ENCODE measurements at regions not wholly inside any gene's neighbourhood (a gene's known extent, or its start where the extent isn't known, plus 50 kb on each side); places are given as distances from the start of the nearest gene placed in this dataset.

- no peak for DNase-seq
These were observed 116.5 kb downstream of the ELAPOR2 start for GRCh38 chr7:86942995-86943394.

DNA sequence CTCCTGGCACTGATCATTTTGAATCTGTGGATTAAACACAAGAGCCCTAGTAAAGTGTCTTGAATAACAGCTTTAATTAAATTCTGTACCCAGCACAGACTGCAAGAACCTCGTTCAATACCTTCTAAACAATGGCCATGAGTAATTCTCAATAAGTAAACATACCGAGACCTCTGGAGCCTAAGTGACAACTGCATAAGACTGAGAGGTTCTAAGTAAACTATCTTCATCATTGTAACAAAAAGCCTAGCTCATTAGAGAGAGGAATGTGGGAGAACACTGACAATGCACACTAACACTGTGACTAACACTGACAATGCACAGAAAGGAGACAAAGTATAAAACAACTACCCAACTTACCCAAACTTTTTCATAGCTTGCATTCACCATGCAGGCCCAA is 117.4 kb downstream of the ELAPOR2 start:
- DNase-seq, result no peak

GRCh38 chr7:86939197-86939814 is 120.1 kb downstream of the ELAPOR2 start:
- DNase-seq, result peak; percentile 53

- DNase-seq, result no peak
These were observed 122.0 kb downstream of the ELAPOR2 start for GRCh38 chr7:86937363-86937878.

DNA sequence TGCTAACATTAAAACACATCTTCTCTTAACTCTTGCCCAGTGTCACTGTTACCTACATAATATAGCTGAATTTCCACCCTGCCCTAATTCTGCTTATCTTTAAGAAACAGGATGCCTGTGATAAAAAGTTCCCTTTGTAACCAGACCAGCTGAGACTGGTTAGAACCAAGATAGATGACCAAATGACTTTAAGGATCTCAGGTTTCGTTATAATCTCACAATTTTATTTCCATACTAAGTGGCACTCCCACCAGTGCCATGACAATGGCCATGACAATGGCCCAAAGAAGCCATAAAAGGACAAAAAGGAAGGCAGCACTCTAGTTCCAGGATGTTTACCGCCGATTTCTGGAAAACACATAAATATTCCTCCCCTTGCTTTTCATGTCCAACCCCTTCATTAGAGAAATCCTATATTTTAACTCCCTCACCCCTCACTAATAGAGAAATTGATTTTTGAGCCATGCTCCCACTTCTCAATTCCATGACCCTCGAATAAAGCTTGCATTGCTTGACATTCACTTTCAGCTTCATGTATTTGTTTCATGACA is 126.1 kb downstream of the ELAPOR2 start:
- DNase-seq, result no peak

GRCh38 chr7:86932038-86932512 is 127.4 kb downstream of the ELAPOR2 start:
- DNase-seq, result no peak

GRCh38 chr7:86931439-86931838 is 128.0 kb downstream of the ELAPOR2 start:
- no peak for DNase-seq

DNA sequence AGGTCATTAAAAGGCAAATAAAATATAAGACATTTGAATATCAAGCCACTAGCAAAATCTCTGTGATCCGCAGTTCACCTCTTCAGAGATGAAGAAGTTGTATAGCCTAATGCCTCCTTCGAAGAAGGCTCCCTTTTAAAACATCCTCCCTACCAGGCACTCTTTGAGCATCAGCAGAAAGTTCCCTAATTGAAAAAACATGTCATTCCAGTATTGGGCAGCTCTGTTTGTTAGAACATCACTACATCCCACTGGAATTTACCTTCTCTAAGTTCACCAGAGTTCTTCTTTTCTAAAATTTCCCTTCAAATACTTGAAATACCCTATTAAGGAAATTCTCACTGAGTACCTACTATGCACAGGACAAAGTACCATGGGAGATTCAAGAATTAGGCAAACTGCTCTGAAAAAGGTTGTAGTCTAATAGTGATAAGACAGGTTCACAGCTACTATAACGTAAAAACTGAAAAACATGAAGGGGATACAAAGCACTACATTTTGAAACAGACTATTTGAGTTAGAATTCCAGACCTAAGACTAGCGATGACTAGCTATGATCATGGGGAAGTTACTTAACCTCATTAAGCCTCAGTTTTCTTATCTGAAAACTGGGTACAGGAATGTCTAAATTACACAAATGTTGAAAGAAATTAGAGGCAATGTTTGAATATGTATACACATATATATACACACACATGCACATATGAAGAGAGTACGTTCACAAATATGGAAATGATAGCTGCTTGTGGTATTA is 128.7 kb downstream of the ELAPOR2 start:
- DNase-seq, result no peak

DNA sequence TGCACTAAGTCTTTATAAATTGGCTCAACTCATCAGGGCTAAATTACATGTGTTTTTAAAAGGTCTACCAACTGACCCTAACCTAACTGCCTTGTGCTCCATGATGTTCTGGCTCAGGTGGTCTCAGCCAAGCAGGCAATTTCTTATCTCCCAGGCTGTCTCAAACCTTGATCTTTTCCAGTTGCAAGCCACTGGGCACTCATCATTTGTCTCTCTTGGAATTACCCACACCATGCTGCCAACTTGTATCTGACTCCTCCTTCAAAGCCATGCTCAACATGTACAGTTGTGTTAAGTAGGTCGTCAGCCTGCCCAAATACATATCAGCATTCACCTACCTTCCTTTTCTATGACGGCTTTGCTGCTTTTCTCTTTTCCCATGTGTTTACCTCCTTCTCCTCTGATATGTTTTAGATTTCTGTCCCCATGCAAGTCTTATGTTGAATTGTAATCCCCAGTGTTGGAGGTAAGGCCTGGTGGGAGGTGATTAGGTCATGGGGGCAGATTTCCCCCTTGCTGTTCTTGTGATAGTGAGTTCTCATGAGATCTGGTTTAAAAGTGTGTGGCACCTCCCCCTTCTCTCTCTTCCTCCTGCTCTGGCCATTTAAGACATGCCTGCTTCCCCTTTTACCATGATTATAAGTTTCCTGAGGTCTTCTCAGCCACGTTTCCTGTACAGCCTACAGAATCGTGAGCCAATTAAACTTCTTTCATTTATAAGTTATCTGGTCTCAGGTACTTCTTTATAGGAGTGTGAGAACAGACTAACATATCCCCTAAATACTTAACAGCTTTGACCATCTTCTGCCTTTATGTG is 130.0 kb downstream of the ELAPOR2 start:
- DNase-seq, result no peak

DNA sequence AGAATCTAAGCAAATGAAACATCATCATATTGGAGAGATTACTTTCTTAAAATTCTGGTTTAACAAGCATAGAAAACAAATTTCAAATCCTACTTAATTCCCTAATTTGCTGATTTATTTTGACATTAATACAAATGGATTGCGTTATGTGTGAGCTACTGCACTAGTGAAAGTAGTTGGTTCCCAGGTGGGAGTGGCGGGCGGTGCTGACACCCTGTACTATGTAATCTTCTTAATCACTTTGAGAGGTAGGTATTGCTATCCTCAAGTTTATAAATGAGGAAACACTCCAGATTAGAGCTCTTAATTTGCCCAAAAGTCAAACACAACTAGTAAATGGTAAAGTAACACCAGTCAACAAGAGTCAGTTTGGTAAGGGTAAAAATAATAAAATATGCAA is 131.1 kb downstream of the ELAPOR2 start:
- DNase-seq, result no peak

DNA sequence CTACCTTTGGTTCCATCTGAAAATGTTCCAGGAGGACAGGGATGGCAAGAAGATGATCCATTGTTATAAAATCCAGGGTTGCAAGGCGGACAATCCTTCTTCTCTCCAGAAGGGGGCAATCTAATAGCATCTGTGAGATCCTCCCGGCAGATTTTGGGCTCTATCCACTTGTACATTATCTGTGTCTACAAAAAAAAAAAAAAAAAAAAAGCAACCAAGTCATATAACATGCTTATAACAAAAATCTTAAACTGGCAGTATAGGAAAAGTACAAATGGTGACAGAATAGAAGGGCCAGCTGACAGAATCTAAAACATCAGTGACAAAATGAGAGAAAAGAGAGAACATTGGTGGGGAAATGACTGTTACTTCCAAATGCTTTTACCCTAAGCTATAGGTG is 132.7 kb downstream of the ELAPOR2 start:
- DNase-seq, result peak; percentile 31

- no peak for DNase-seq
These were observed 134.2 kb downstream of the ELAPOR2 start for GRCh38 chr7:86925221-86925620.

GRCh38 chr7:86923527-86923926 is 135.9 kb downstream of the ELAPOR2 start:
- no peak for DNase-seq

GRCh38 chr7:86920154-86920553 is 139.3 kb downstream of the ELAPOR2 start:
- no peak for DNase-seq

- DNase-seq, result no peak
These were observed 141.2 kb downstream of the ELAPOR2 start for GRCh38 chr7:86918245-86918644.

GRCh38 chr7:86916277-86916825 is 143.1 kb downstream of the ELAPOR2 start:
- no peak for DNase-seq

DNA sequence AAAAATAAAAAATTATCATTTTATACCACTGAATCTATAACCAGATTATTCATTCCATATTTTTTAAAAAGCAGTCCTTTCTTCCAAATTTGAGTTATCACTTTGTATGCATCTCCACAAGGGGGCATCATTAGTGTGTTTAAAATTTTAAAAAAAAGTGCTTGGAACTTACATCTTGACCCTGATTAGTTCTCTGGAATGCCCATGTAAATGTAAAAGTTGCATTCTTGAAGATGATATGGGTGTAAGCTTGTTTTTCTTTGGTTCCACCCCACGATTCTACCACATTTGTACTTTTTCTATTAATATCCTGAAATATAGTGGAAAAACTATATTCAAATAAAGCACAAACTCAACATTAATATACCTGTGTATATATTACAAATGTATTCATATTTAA is 144.9 kb downstream of the ELAPOR2 start:
- DNase-seq, result peak; percentile 8
